Erythroblast (primary cell): ENCODE measurements at regions not wholly inside any gene's neighbourhood (a gene's known extent, or its start where the extent isn't known, plus 50 kb on each side); places are given as distances from the start of the nearest gene placed in this dataset.

Source experiments
- GATA1 ChIP-seq: IDR thresholded peaks from 2 replicates; pipeline ENCODE4 v1.6.1; 2011; ENCODE audit warnings: low read depth, mild to moderate bottlenecking, control low read depth, low read length, moderate library complexity
- POLR2A ChIP-seq: IDR thresholded peaks from 2 replicates; pipeline ENCODE4 v1.6.1; 2011; ENCODE audit warnings: mild to moderate bottlenecking, low read length

DNA sequence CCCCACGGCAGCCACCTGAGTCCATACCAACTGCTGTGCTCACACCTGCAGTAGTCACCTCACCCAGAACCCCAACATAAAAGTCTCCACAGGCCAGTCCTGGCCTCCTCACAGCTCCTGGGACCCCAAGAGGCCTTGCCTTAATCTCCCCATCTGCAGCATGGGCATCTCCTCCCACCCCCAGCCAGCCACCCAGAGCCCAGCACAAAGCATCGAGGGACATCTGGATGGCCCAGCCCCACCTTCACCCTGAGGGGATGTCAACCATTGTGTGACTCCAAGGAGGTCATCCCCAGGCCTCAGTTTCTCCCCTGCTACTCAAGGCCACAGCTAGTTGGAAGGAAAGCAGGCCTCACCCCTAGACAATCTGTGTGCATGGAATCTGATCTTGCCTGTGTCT lies 1775.3 kb downstream of the TP53TG3F start:
- TF ChIP-seq POLR2A (no peak), GATA1 (no peak)
